Panc1 (cell line): ENCODE measurements at regions not wholly inside any gene's neighbourhood (a gene's known extent, or its start where the extent isn't known, plus 50 kb on each side); places are given as distances from the start of the nearest gene placed in this dataset.

Experiments used
- ATAC-seq: fragments of 200-7000 bp; cut with Tn5 transposase; 2 replicates; pipeline ENCODE4 v1.9.1; 2020; ENCODE audit warnings: mild to moderate bottlenecking, moderate library complexity
- BruUV-seq: library from RNA; stranded (reverse); fragments of 400-500 nt; replicated peaks from 2 replicates; lab custom pipeline; 2021; lab: Mats Ljungman, UMichigan
- CTCF ChIA-PET: fragments of 300-600 bp; sonication (Branson Sonifier 250); formaldehyde crosslinking; loops from one replicate; lab custom pipeline; 2022; ENCODE audit warnings: antibody characterized with exemption; lab: Charles Lee
- POLR2A ChIA-PET: fragments of 300-600 bp; sonication (Branson Sonifier 250); formaldehyde crosslinking; loops from one replicate; lab custom pipeline; 2022; ENCODE audit warnings: antibody characterized with exemption; lab: Charles Lee
- DNase-seq: peaks from one replicate; pipeline ENCODE4 v3.0.0-alpha.2; 2010; ENCODE audit warnings: low read depth, low spot score
- H3K27ac ChIP-seq: 2 replicates; pipeline ENCODE4 v1.5.1; 2011; ENCODE audit warnings: mild to moderate bottlenecking, low read length, inconsistent platforms
- H3K27me3 ChIP-seq: fragments of 200-500 bp; sonication (Bioruptor generic); 2 replicates; pipeline ENCODE4 v1.6.0; 2014; ENCODE audit warnings: low read length, inconsistent platforms; ENCODE audit not compliant: control insufficient read depth, insufficient read depth
- H3K36me3 ChIP-seq: fragments of 200-500 bp; sonication (Bioruptor generic); 2 replicates; pipeline ENCODE4 v1.5.1; 2014; ENCODE audit warnings: inconsistent platforms, mild to moderate bottlenecking, low read length, moderate library complexity; ENCODE audit not compliant: control insufficient read depth, insufficient read depth
- H3K4me1 ChIP-seq: 2 replicates; pipeline ENCODE4 v1.5.1; 2011; ENCODE audit warnings: inconsistent platforms, mild to moderate bottlenecking, low read length, moderate library complexity; ENCODE audit not compliant: control insufficient read depth, insufficient read depth
- H3K4me3 ChIP-seq, 2 experiments: 2 replicates each; pipeline ENCODE4 v1.5.1; 2011 to 2012; ENCODE audit warnings: low read depth in 2 of 2, low read length in 2 of 2, mild to moderate bottlenecking in 2 of 2, inconsistent platforms in 1 of 2, moderate library complexity in 1 of 2
- H3K9me3 ChIP-seq: fragments of 200-500 bp; sonication (Bioruptor generic); 2 replicates; pipeline ENCODE4 v1.5.1; 2014; ENCODE audit warnings: low read depth, mild to moderate bottlenecking, inconsistent platforms, low read length, moderate library complexity; ENCODE audit not compliant: control insufficient read depth, insufficient read depth
- POLR2AphosphoS5 ChIP-seq: IDR thresholded peaks from 2 replicates; pipeline ENCODE4 v1.6.1; 2012; ENCODE audit warnings: mild to moderate bottlenecking, low read depth, low read length, moderate library complexity
- REST ChIP-seq, 2 experiments: IDR thresholded peaks; 2 replicates each; pipeline ENCODE4 v1.6.1; 2011 to 2012; ENCODE audit warnings: low read depth in 2 of 2, control low read depth in 1 of 2, low read length in 1 of 2, mild to moderate bottlenecking in 1 of 2, moderate library complexity in 1 of 2; ENCODE audit not compliant: insufficient read depth in 1 of 2
- SIN3A ChIP-seq: IDR thresholded peaks from 2 replicates; pipeline ENCODE4 v1.6.1; 2012; ENCODE audit warnings: low read depth, mild to moderate bottlenecking, low read length, moderate library complexity, borderline replicate concordance; ENCODE audit not compliant: insufficient read depth
- TCF7L2 ChIP-seq: IDR thresholded peaks from 2 replicates; pipeline ENCODE4 v1.6.1; 2011; ENCODE audit warnings: mild to moderate bottlenecking, low read depth, low read length, inconsistent platforms
- in situ Hi-C: cut with HindIII; loops from 2 replicates; pipeline ENCODE4 v1.10.0; 2016; ENCODE audit warnings: low sequenced_read_pairs, low pct_unique_long_range_greater_than_20kb
- intact Hi-C: fragments of 100-400 bp; cut with micrococcal nuclease; formaldehyde crosslinking; loops from one replicate; pipeline ENCODE4 v1.10.0; 2022; ENCODE audit not compliant: unreplicated experiment
- TF ChIP-seq, protein P1 (sequence below): fragments of 450-650 bp; IDR thresholded peaks from 2 replicates; pipeline ENCODE4 v1.5.1; 2017; ENCODE audit warnings: mild to moderate bottlenecking

DNA sequence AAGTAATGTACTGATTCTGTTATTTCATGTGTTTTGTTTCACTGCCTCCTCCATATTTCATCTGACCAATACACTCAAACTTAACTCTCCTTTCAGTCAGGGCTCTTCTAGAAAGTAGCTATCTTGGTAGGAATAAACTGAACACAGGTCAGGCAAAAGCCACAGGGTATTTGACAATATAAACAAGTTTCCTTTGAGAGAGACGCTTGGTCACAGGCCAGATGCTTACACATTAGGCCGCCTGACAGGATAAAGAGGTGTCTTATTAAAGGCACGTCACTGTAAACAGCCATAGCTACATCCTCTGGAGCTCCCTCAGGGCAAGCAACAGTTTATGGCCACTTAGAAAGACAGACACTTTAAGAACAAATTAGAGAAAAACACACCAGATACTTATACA lies 607.5 kb downstream of the SLC6A15 start:
- BruUV-seq: no TSS peak
- Histone ChIP-seq H3K27me3 (no peaks in the 10 kb centered on the region), H3K9me3 (no peaks in the 10 kb centered on the region), H3K36me3 (no peaks in the 10 kb centered on the region), H3K4me3 (no peak overlapping the region), H3K27ac (no peak overlapping the region), H3K4me1 (no peaks in the 10 kb centered on the region)
- TF ChIP-seq TCF7L2: no peak
- TF ChIP-seq, protein P1, sequence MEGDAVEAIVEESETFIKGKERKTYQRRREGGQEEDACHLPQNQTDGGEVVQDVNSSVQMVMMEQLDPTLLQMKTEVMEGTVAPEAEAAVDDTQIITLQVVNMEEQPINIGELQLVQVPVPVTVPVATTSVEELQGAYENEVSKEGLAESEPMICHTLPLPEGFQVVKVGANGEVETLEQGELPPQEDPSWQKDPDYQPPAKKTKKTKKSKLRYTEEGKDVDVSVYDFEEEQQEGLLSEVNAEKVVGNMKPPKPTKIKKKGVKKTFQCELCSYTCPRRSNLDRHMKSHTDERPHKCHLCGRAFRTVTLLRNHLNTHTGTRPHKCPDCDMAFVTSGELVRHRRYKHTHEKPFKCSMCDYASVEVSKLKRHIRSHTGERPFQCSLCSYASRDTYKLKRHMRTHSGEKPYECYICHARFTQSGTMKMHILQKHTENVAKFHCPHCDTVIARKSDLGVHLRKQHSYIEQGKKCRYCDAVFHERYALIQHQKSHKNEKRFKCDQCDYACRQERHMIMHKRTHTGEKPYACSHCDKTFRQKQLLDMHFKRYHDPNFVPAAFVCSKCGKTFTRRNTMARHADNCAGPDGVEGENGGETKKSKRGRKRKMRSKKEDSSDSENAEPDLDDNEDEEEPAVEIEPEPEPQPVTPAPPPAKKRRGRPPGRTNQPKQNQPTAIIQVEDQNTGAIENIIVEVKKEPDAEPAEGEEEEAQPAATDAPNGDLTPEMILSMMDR: no peak
- no peak for TF ChIP-seq REST (IDR thresholded peaks at IDR 0.05; ENCODE audit: insufficient read depth in 1 of 2, low read depth in 2 of 2, low read length in 1 of 2)
- TF ChIP-seq POLR2AphosphoS5: no peak
- TF ChIP-seq SIN3A: no peak
- POLR2A ChIA-PET: no interaction called here
- in situ Hi-C loops (no loop called here), intact Hi-C loops (no loop called here)
- CTCF ChIA-PET: no interaction called here
- DNase-seq (no peak), ATAC-seq (no peak)

- ChIA-PET POLR2A (no interaction called here), CTCF (no interaction called here)
- TF ChIP-seq POLR2AphosphoS5 (no peak), TCF7L2 (no peak), REST (IDR thresholded peaks at IDR 0.05; ENCODE audit: insufficient read depth in 1 of 2, low read depth in 2 of 2, low read length in 1 of 2) (no peak), SIN3A (no peak)
- TF ChIP-seq, protein P1: no peak
- Histone ChIP-seq H3K4me1 (no peaks in the 10 kb centered on the region), H3K27ac (no peak overlapping the region), H3K9me3 (no peaks in the 10 kb centered on the region), H3K36me3 (no peaks in the 10 kb centered on the region), H3K27me3 (no peaks in the 10 kb centered on the region), H3K4me3 (no peak overlapping the region)
- no peak for DNase-seq
- in situ Hi-C loops: no loop called here
- intact Hi-C loops: no loop called here
- no peak for ATAC-seq
- BruUV-seq: no TSS peak
Measured at GRCh38 chr12:84294246-84294645, 618.4 kb downstream of the SLC6A15 start.
